ENCODE measurements at regions not wholly inside any gene's neighbourhood (a gene's known extent, or its start where the extent isn't known, plus 50 kb on each side); places are given as distances from the start of the nearest gene placed in this dataset.

DNA sequence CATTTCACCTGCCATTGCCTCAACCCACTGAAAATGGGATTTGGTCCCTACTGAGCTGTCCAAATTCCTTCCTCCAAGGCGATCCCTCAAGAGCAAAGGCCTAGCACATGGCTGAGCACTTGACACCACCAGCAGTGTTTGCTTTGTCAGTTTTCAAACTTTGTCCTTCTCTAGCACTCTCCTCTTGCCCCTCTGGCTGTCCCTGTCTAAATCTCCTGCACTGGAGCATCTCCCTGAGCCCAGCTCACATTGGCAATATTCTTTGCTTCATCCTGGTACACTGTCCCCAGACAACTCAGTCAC lies 66.6 kb upstream of the FTH1 start:
- no peak for TF ChIP-seq CTCF (IDR thresholded peaks at IDR 0.05; ENCODE audit: extremely low read depth in 1 of 2, insufficient read depth in 1 of 2, low read depth in 1 of 2, low read length in 2 of 2)
- no peak for TF ChIP-seq JUN (IDR thresholded peaks at IDR 0.05; ENCODE audit: borderline replicate concordance, insufficient read depth, insufficient read length, low read depth)
- no peak for TF ChIP-seq FOS (IDR thresholded peaks at IDR 0.05; ENCODE audit: borderline replicate concordance, insufficient read depth, low read length)

All from endothelial cell of umbilical vein (primary cell).